Gastrocnemius medialis (tissue), 4 donors: ENCODE measurements at regions not wholly inside any gene's neighbourhood (a gene's known extent, or its start where the extent isn't known, plus 50 kb on each side); places are given as distances from the start of the nearest gene placed in this dataset.

Experiments
- POLR2A ChIP-seq, 2 donors: fragments of 450-650 bp; IDR thresholded peaks; one replicate each; pipeline ENCODE4 v1.6.1; 2017; ENCODE audit warnings: antibody characterized with exemption in 2 of 2, mild to moderate bottlenecking in 2 of 2, moderate library complexity in 2 of 2
- TF ChIP-seq, protein P1 (sequence below), 5 experiments: fragments of 450-650 bp in 3 of 5; fragments of 200-600 bp in 2 of 5; sonication (generic) in 2 of 5; IDR thresholded peaks in 4 of 5; conservative IDR thresholded peaks in 1 of 5; 1 replicate in 4 of 5; 2 replicates in 1 of 5; pipeline ENCODE4 v1.5.1; 2016 to 2019; ENCODE audit warnings: antibody characterized with exemption in 5 of 5, mild to moderate bottlenecking in 3 of 5, moderate library complexity in 3 of 5

GRCh38 chr2:234240917-234241316 lies 190.4 kb downstream of the SPP2 start:
- TF ChIP-seq, protein P1, sequence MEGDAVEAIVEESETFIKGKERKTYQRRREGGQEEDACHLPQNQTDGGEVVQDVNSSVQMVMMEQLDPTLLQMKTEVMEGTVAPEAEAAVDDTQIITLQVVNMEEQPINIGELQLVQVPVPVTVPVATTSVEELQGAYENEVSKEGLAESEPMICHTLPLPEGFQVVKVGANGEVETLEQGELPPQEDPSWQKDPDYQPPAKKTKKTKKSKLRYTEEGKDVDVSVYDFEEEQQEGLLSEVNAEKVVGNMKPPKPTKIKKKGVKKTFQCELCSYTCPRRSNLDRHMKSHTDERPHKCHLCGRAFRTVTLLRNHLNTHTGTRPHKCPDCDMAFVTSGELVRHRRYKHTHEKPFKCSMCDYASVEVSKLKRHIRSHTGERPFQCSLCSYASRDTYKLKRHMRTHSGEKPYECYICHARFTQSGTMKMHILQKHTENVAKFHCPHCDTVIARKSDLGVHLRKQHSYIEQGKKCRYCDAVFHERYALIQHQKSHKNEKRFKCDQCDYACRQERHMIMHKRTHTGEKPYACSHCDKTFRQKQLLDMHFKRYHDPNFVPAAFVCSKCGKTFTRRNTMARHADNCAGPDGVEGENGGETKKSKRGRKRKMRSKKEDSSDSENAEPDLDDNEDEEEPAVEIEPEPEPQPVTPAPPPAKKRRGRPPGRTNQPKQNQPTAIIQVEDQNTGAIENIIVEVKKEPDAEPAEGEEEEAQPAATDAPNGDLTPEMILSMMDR (IDR thresholded peaks at IDR 0.05 in 4 of 5, conservative IDR thresholded peaks at IDR 0.05 in 1 of 5): no peak
- no peak for TF ChIP-seq POLR2A (IDR thresholded peaks at IDR 0.05)
